ENCODE measurements at regions not wholly inside any gene's neighbourhood (a gene's known extent, or its start where the extent isn't known, plus 50 kb on each side); places are given as distances from the start of the nearest gene placed in this dataset.

DNA sequence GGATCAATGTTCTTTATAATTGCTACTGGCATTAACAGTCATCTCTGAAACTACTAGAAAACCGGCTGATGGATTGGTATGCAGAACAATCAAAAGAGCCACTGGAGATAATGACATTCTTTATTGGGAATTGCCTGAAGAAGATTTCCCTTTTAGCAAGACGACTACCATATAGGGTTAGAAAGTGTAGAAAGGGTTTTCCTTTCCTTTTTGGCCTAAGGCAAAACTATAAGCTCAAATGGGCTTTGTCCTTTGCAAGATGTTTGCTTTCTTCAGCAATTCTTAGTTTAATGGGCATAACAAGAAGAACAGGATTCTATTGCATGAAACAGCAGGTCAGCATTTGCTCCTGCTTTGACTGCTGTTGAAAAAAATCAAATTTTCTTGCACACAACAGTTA, 214.2 kb upstream of the PCDH10 start:
- TF ChIP-seq EZH2 (IDR thresholded peaks at IDR 0.05; ENCODE audit: borderline replicate concordance) (no peak), EZH2phosphoT487 (IDR thresholded peaks at IDR 0.05; ENCODE audit: low read depth, severe bottlenecking, unreplicated experiment) (no peak)
- TF ChIP-seq, protein P1, sequence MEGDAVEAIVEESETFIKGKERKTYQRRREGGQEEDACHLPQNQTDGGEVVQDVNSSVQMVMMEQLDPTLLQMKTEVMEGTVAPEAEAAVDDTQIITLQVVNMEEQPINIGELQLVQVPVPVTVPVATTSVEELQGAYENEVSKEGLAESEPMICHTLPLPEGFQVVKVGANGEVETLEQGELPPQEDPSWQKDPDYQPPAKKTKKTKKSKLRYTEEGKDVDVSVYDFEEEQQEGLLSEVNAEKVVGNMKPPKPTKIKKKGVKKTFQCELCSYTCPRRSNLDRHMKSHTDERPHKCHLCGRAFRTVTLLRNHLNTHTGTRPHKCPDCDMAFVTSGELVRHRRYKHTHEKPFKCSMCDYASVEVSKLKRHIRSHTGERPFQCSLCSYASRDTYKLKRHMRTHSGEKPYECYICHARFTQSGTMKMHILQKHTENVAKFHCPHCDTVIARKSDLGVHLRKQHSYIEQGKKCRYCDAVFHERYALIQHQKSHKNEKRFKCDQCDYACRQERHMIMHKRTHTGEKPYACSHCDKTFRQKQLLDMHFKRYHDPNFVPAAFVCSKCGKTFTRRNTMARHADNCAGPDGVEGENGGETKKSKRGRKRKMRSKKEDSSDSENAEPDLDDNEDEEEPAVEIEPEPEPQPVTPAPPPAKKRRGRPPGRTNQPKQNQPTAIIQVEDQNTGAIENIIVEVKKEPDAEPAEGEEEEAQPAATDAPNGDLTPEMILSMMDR (IDR thresholded peaks at IDR 0.05; ENCODE audit: poor library complexity): no peak
